Trophoblast cell (in vitro differentiated cells and primary cell): ENCODE measurements at regions not wholly inside any gene's neighbourhood (a gene's known extent, or its start where the extent isn't known, plus 50 kb on each side); places are given as distances from the start of the nearest gene placed in this dataset.

Experiments used
- DNase-seq, 2 donors: peaks; one replicate each; pipeline ENCODE4 v3.0.0-alpha.2; 2016
- H2AFZ ChIP-seq: 2 replicates; pipeline ENCODE4 v1.6.1; 2013; ENCODE audit warnings: low read length, moderate library complexity, mild to moderate bottlenecking; ENCODE audit not compliant: insufficient read depth, poor library complexity
- H2AK5ac ChIP-seq: 2 replicates; pipeline ENCODE4 v1.6.1; 2013; ENCODE audit warnings: mild to moderate bottlenecking, low read length
- H2BK120ac ChIP-seq: 2 replicates; pipeline ENCODE4 v1.6.1; 2013; ENCODE audit warnings: low read length, mild to moderate bottlenecking, moderate library complexity; ENCODE audit not compliant: insufficient read depth, poor library complexity
- H2BK12ac ChIP-seq: 2 replicates; pipeline ENCODE4 v1.6.1; 2013; ENCODE audit warnings: mild to moderate bottlenecking, low read length, moderate library complexity
- H2BK5ac ChIP-seq: 2 replicates; pipeline ENCODE4 v1.6.1; 2013; ENCODE audit warnings: low read length, low read depth, moderate library complexity, mild to moderate bottlenecking; ENCODE audit not compliant: poor library complexity
- H3K14ac ChIP-seq: 2 replicates; pipeline ENCODE4 v1.6.1; 2013; ENCODE audit warnings: mild to moderate bottlenecking, low read length
- H3K18ac ChIP-seq: 2 replicates; pipeline ENCODE4 v1.6.1; 2013; ENCODE audit warnings: mild to moderate bottlenecking, low read length
- H3K23ac ChIP-seq: 2 replicates; pipeline ENCODE4 v1.6.1; 2013; ENCODE audit warnings: low read length
- H3K27ac ChIP-seq: 2 replicates; pipeline ENCODE4 v1.5.1; 2013; ENCODE audit warnings: low read depth, mild to moderate bottlenecking, inconsistent platforms, low read length, moderate library complexity
- H3K27me3 ChIP-seq: 2 replicates; pipeline ENCODE4 v1.6.1; 2013; ENCODE audit warnings: inconsistent platforms, mild to moderate bottlenecking, low read length, moderate library complexity; ENCODE audit not compliant: insufficient read depth
- H3K36me3 ChIP-seq, 2 experiments: 1 replicate in 1 of 2; 2 replicates in 1 of 2; pipeline ENCODE4 v1.6.1; 2013; ENCODE audit warnings: low read length in 2 of 2, mild to moderate bottlenecking in 2 of 2, moderate library complexity in 1 of 2; ENCODE audit not compliant: insufficient read depth in 2 of 2, control insufficient read depth in 1 of 2
- H3K4ac ChIP-seq: 2 replicates; pipeline ENCODE4 v1.6.1; 2013; ENCODE audit warnings: low read depth, mild to moderate bottlenecking, low read length, moderate library complexity
- H3K4me1 ChIP-seq, 2 experiments: 1 replicate in 1 of 2; 2 replicates in 1 of 2; pipeline ENCODE4 v1.6.1; 2013; ENCODE audit warnings: low read length in 2 of 2, mild to moderate bottlenecking in 2 of 2, moderate library complexity in 1 of 2; ENCODE audit not compliant: insufficient read depth in 2 of 2, control insufficient read depth in 1 of 2
- H3K4me2 ChIP-seq: 2 replicates; pipeline ENCODE4 v1.6.1; 2013; ENCODE audit warnings: inconsistent platforms, mild to moderate bottlenecking, low read length, moderate library complexity
- H3K4me3 ChIP-seq: 2 replicates; pipeline ENCODE4 v1.5.1; 2013; ENCODE audit warnings: mild to moderate bottlenecking, low read depth, low read length, inconsistent platforms
- H3K79me1 ChIP-seq: one replicate; pipeline ENCODE4 v1.6.1; 2013; ENCODE audit warnings: low read length
- H3K79me2 ChIP-seq: 2 replicates; pipeline ENCODE4 v1.6.1; 2013; ENCODE audit warnings: low read length, mild to moderate bottlenecking; ENCODE audit not compliant: control insufficient read depth, insufficient read depth, poor library complexity
- H3K9ac ChIP-seq: 2 replicates; pipeline ENCODE4 v1.6.1; 2013; ENCODE audit warnings: mild to moderate bottlenecking, low read length
- H3K9me3 ChIP-seq: 2 replicates; pipeline ENCODE4 v1.6.1; 2013; ENCODE audit warnings: low read depth, mild to moderate bottlenecking, control low read depth, inconsistent platforms, low read length; ENCODE audit not compliant: insufficient read depth
- H4K12ac ChIP-seq: 2 replicates; pipeline ENCODE4 v1.6.1; 2013; ENCODE audit warnings: low read depth, mild to moderate bottlenecking, low read length, moderate library complexity
- H4K8ac ChIP-seq: 2 replicates; pipeline ENCODE4 v1.6.1; 2013; ENCODE audit warnings: low read depth, mild to moderate bottlenecking, low read length, moderate library complexity
- H4K91ac ChIP-seq: one replicate; pipeline ENCODE4 v1.6.1; 2013; ENCODE audit warnings: low read depth, mild to moderate bottlenecking, low read length, moderate library complexity
- WGBS: extraction: QIAGEN DNeasy Blood & Tissue Kit; methylation state at CpG from one replicate; pipeline ENCODE4 v1.1.7; 2013; ENCODE audit warnings: missing lambda C conversion rate; ENCODE audit not compliant: insufficient read length, insufficient coverage; ENCODE audit errors: extremely low coverage; 5-methylcytosine and 5-hydroxymethylcytosine counted together

- H2AFZ ChIP-seq: no peak overlapping the region
- H3K9me3 ChIP-seq: peaks cover 28% of the 10 kb centered on the region
- no peak overlapping the region for H3K4ac ChIP-seq
- H2BK120ac ChIP-seq: no peak overlapping the region
- no peak overlapping the region for H3K4me3 ChIP-seq
- no peaks in the 10 kb centered on the region for H3K36me3 ChIP-seq
- H2AK5ac ChIP-seq: no peak overlapping the region
- no peak for DNase-seq
- H3K18ac ChIP-seq: no peak overlapping the region
- no peak overlapping the region for H4K12ac ChIP-seq
- H3K79me2 ChIP-seq: no peaks in the 10 kb centered on the region
- H3K9ac ChIP-seq: no peak overlapping the region
- H3K27ac ChIP-seq: no peak overlapping the region
- H2BK12ac ChIP-seq: no peak overlapping the region
- H2BK5ac ChIP-seq: no peak overlapping the region
- WGBS: no CpG with 5 or more reads among the region's 6 CpGs
- H3K27me3 ChIP-seq: no peaks in the 10 kb centered on the region
- H4K8ac ChIP-seq: no peak overlapping the region
- H4K91ac ChIP-seq: no peak overlapping the region
- no peak overlapping the region for H3K23ac ChIP-seq
- no peak overlapping the region for H3K4me2 ChIP-seq
- no peaks in the 10 kb centered on the region for H3K79me1 ChIP-seq
- H3K4me1 ChIP-seq: no peaks in the 10 kb centered on the region
- no peak overlapping the region for H3K14ac ChIP-seq
These were observed 168.9 kb downstream of the ANKRD30B start for GRCh38 chr18:14916851-14917250.

GRCh38 chr18:14917311-14917710 lies 169.3 kb downstream of the ANKRD30B start:
- no peaks in the 10 kb centered on the region for H3K79me2 ChIP-seq
- H4K12ac ChIP-seq: no peak overlapping the region
- H3K79me1 ChIP-seq: no peaks in the 10 kb centered on the region
- no peak overlapping the region for H2AFZ ChIP-seq
- no peak for DNase-seq
- H3K14ac ChIP-seq: no peak overlapping the region
- no peak overlapping the region for H4K91ac ChIP-seq
- H3K4ac ChIP-seq: no peak overlapping the region
- H3K4me2 ChIP-seq: no peak overlapping the region
- no peaks in the 10 kb centered on the region for H3K36me3 ChIP-seq
- no CpG with 5 or more reads among the region's 3 CpGs for WGBS
- H3K4me1 ChIP-seq: no peaks in the 10 kb centered on the region
- H3K23ac ChIP-seq: no peak overlapping the region
- no peaks in the 10 kb centered on the region for H3K27me3 ChIP-seq
- H3K9me3 ChIP-seq: peaks cover 28% of the 10 kb centered on the region
- no peak overlapping the region for H3K18ac ChIP-seq
- H2AK5ac ChIP-seq: no peak overlapping the region
- no peak overlapping the region for H2BK12ac ChIP-seq
- H2BK5ac ChIP-seq: no peak overlapping the region
- no peak overlapping the region for H3K27ac ChIP-seq
- no peak overlapping the region for H4K8ac ChIP-seq
- H3K4me3 ChIP-seq: no peak overlapping the region
- no peak overlapping the region for H3K9ac ChIP-seq
- H2BK120ac ChIP-seq: no peak overlapping the region

- no peak overlapping the region for H3K18ac ChIP-seq
- H3K4me3 ChIP-seq: no peak overlapping the region
- no CpG with 5 or more reads among the region's 1 CpG for WGBS
- H4K12ac ChIP-seq: no peak overlapping the region
- no peak overlapping the region for H3K4me2 ChIP-seq
- no peak overlapping the region for H3K9ac ChIP-seq
- no peaks in the 10 kb centered on the region for H3K36me3 ChIP-seq
- H3K4ac ChIP-seq: no peak overlapping the region
- H2AFZ ChIP-seq: no peak overlapping the region
- H3K27ac ChIP-seq: no peak overlapping the region
- H3K79me2 ChIP-seq: no peaks in the 10 kb centered on the region
- H3K9me3 ChIP-seq: peaks cover 31% of the 10 kb centered on the region
- no peaks in the 10 kb centered on the region for H3K27me3 ChIP-seq
- H2AK5ac ChIP-seq: no peak overlapping the region
- no peak overlapping the region for H2BK120ac ChIP-seq
- no peak overlapping the region for H3K14ac ChIP-seq
- H2BK5ac ChIP-seq: no peak overlapping the region
- H3K23ac ChIP-seq: no peak overlapping the region
- no peak overlapping the region for H4K91ac ChIP-seq
- DNase-seq: no peak
- no peak overlapping the region for H2BK12ac ChIP-seq
- no peaks in the 10 kb centered on the region for H3K79me1 ChIP-seq
- no peaks in the 10 kb centered on the region for H3K4me1 ChIP-seq
- H4K8ac ChIP-seq: no peak overlapping the region
These were observed 171.7 kb downstream of the ANKRD30B start for GRCh38 chr18:14919666-14920065.

GRCh38 chr18:14921031-14921430 lies 173.1 kb downstream of the ANKRD30B start:
- H2AFZ ChIP-seq: no peak overlapping the region
- H3K27me3 ChIP-seq: no peaks in the 10 kb centered on the region
- H3K79me1 ChIP-seq: no peaks in the 10 kb centered on the region
- H3K9me3 ChIP-seq: peaks cover 39% of the 10 kb centered on the region
- H3K4me3 ChIP-seq: no peak overlapping the region
- H3K36me3 ChIP-seq: no peaks in the 10 kb centered on the region
- H3K9ac ChIP-seq: no peak overlapping the region
- no peak overlapping the region for H3K4ac ChIP-seq
- no peak overlapping the region for H2BK5ac ChIP-seq
- no peak overlapping the region for H4K12ac ChIP-seq
- no peak overlapping the region for H2BK120ac ChIP-seq
- no peak overlapping the region for H3K18ac ChIP-seq
- no peak overlapping the region for H2BK12ac ChIP-seq
- no peak for DNase-seq
- H3K4me2 ChIP-seq: no peak overlapping the region
- no peaks in the 10 kb centered on the region for H3K79me2 ChIP-seq
- H2AK5ac ChIP-seq: no peak overlapping the region
- WGBS: no CpG with 5 or more reads among the region's 5 CpGs
- no peak overlapping the region for H4K91ac ChIP-seq
- no peaks in the 10 kb centered on the region for H3K4me1 ChIP-seq
- H3K14ac ChIP-seq: no peak overlapping the region
- no peak overlapping the region for H3K23ac ChIP-seq
- no peak overlapping the region for H4K8ac ChIP-seq
- H3K27ac ChIP-seq: no peak overlapping the region
